ENCODE measurements at regions not wholly inside any gene's neighbourhood (a gene's known extent, or its start where the extent isn't known, plus 50 kb on each side); places are given as distances from the start of the nearest gene placed in this dataset.

- no peak for DNase-seq
Measured at GRCh38 chr11:128188346-128189004, 398.9 kb downstream of the ETS1 start.

DNA sequence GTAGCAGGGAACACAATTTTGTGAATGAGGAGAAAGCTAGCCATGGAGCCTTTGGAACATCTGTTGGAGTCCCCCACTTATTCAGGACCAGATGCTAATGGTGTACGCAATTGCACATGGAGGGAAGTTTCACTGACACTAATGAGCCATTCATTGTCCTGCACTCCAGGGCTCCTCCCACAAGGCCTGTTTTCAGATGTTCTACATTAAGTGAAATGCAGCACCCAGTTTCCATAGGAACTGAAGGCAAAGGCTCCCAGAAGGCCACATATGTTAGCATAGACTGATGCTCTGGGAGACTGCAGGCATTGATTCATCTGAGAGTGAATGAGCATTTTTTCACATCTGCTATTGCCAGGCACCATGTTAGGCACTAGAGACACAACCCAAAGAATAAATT lies 399.5 kb downstream of the ETS1 start:
- DNase-seq, result no peak

DNA sequence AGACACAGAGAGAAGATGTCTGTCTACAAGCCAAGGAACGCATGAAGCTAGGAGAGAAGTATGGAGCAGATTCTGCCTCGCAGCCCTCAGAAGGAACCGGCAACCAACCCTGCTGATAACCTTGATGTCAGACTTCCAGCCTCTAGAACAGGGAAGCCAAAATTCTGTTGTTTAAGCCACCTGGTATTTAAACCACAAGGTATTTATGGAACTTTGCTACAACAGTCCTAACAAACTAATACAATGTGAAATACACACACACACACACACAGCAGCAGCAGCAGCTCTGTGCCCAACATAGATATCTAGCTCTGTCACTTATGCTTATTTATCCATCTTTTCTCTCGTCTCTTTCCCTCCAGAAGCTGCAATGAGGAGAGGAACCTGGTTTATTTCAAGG lies 400.0 kb downstream of the ETS1 start:
- DNase-seq, result no peak

- DNase-seq, result no peak
Measured at GRCh38 chr11:128184981-128185380, 402.4 kb downstream of the ETS1 start.

GRCh38 chr11:128182844-128183243 lies 404.5 kb downstream of the ETS1 start:
- no peak for DNase-seq

- DNase-seq, result no peak
Measured at GRCh38 chr11:128181984-128182383, 405.4 kb downstream of the ETS1 start.

DNA sequence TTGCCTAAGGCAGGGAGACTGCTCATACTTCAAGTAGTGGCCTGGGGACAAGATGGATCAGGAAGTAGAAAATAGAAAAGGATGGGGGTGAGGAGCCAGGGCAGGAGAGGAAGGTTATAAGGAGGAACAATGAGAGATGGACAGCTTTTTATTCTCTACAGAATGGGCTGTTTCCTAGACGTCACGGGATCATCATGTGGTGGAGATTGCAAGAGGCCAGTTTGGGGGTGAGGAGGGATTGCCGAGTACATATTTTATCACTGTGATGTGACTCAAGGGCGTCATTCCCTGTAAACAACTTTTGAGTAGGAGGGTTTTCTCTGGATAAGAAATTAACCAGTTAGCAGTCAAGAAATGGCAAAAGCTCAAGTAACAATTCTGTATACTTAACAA lies 406.3 kb downstream of the ETS1 start:
- no peak for DNase-seq

DNA sequence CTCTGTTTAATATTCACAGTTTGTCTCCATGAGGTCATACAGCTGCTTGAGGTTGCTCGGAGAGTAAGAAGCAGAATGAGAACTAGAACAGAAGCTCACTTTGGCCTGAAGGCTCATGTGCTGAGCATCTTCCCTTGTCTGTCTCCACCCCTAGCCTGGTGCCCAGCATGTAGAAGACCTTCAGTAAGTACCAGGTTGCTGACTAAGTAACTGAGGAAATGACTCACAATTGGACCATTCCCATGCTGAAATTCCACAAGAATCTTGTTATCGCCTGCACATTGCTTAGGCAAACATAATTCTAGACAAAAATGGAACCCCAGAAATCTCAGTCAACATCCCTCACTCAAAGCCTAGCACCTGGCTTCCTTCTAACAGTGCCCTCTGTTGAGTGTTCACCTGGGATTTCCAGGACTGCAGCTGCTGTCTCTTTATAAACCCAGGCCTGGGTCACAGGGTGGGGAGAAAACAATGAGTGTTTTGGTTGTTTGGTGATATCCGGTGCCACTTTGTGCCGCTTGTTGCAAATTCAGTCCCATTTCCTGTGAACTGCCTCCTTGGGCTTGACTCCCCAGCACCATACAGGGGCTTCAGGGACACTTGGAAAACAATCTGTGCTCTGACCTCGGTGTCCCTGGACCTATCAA lies 406.8 kb downstream of the ETS1 start:
- DNase-seq, result no peak

DNA sequence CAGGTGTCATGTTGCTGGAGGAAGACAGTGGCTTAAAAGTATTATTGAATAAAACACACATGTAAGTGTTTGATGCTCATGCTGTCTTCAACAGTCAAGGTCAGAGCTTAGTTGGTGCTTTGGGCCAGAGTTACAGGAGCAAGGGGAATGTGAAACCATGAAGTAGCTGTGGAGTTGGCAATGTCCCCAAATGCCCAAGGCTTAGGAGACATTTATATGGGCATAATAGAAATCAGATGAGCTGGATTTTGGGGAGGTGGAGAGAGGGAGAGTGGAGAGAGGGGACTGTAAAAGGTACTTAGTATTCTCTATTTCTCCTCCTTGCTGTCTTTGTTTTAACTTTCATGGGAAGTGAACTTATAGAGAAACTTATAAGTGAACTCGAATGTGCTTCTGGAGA lies 407.8 kb downstream of the ETS1 start:
- DNase-seq, result no peak

DNA sequence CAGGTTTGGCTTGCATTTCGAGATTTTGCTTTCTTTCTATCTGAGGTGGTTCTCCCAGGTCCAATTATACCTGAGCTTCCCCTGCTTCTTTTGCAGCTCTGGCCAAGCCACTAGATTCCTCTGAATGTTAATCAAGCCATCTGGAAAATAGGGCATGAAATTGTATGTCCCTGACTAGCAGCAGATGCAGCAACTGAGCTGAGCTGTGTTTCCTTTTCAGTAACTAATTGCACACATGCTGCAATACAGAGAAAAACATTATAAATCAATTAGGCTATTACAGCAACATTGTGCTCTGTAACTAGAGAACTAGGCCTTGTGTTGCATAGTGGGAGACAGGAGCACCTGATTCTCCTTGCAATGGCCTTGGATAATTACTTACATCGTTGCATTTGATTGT lies 408.3 kb downstream of the ETS1 start:
- DNase-seq, result no peak

GRCh38 chr11:128174465-128175291 lies 412.7 kb downstream of the ETS1 start:
- no peak for DNase-seq

DNA sequence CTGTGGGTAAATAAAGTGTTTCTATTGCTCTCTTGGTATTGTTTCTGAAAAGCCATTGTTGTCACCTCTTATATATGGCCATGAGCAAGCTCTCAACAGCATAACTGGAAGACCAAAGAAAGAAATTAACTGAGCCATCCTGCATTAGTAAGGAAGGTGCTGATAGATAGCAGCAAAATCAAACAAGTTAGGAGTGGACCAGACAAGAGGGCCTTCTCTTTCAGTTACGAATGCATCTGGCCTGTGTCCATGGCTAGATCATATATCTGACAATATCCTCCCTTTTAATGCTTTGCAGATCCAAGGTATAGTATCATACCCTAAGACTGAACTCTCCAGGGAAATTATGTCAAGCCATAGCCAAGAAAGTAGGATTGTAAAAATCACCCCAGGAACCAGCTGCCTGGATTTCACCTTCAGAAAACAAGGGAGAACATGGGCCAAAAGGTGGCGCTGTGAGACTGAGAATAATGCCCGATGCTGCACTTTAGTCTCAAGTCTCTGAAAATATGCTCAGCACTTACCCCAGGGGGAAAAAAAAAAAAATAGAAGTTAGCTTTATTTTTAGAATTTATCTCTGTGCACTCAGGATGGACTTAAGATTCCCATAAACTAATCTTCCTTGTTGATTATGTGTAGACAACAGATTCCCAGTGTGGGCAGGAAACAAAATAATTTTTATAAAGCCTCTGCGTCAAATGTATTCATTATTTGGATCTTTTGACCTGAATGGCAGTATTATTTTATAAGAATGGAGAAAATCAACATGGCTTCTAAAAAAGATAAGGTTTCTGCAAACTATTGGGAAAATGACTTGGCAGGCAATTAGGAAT lies 415.1 kb downstream of the ETS1 start:
- DNase-seq, result peak; percentile 86

- DNase-seq, result no peak
Measured at GRCh38 chr11:128171506-128171905, 415.9 kb downstream of the ETS1 start.

DNA sequence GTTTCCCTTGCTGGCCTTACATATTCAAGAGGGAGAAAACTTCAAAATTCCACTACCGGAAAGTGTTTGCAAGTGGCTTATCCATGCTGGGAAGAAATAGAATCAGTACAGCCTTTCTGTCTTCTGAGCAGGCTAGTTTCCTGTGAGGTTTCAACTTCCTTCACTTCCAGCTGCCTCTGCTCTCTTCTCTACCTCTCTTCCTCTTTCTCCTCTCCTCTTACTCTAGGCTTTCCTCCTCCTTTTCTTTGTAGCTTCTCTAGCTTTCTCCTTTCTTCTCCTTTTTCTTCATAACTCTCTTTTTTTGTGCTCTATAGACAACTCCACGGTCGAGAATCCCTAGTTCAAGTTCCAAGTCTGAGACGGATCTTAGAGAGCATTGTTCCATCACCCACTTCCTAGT lies 421.8 kb downstream of the ETS1 start:
- no peak for DNase-seq

GRCh38 chr11:128164080-128164741 lies 423.1 kb downstream of the ETS1 start:
- no peak for DNase-seq

- DNase-seq, result no peak
Measured at GRCh38 chr11:128161994-128162393, 425.4 kb downstream of the ETS1 start.

GRCh38 chr11:128161436-128161835 lies 425.9 kb downstream of the ETS1 start:
- DNase-seq, result no peak

DNA sequence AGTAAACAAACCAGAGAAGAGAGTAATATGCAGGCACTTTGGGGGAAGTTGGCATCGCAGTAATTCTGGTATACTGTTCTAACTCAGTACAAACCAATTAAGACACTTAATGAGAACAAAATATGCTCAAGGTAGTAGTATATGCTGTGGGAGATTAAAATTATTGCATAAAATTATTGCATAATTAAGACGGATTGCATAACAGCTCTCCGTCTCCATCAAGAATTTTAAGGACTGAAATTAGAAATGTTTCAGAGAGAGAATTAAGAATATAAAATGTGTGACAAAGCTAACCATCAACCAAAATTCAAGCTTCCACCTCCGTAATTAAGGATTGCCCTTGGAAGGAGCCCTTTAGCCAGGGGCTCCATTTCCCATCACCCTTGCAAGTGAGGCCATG lies 428.5 kb downstream of the ETS1 start:
- DNase-seq, result no peak

- peak; percentile 81 for DNase-seq
Measured at GRCh38 chr11:128157423-128158298, 429.7 kb downstream of the ETS1 start.

DNA sequence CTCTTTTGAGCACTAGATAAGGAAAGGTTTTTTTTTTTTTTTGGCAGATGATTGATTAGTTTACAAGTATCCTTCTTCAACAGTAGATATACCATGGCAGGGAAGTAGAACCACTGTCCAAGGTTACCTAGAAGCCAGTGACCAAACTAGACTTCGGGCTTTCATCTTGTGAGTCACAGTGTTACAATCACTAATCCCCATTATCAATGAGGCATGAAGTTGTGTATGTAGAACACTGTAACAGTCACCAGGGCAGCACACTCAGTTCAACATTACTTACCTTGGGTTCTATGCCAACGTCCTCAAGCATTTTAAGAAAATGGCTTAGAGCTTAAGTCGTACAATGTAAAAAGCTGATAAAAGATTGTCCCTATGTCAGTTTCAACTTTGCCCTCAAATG lies 430.9 kb downstream of the ETS1 start:
- DNase-seq, result no peak

DNA sequence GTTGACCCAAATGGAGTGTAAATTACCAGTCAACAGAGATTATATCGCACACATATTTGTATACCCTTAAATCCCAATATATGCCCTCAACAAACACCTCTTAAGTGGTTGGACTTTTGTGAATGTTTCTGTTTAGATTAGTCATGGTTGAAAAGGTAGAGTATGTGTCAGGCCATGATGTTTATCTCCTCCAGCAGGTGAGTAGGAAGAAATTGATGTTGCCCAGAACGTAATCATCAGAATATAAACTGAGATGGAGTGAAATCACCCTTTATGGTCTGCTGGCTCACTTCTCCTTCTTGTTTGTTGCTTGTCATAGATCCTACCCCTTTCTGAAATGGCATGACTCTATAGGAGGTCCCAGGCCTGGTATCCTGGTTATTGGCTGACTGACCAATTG lies 431.8 kb downstream of the ETS1 start:
- DNase-seq, result no peak

DNA sequence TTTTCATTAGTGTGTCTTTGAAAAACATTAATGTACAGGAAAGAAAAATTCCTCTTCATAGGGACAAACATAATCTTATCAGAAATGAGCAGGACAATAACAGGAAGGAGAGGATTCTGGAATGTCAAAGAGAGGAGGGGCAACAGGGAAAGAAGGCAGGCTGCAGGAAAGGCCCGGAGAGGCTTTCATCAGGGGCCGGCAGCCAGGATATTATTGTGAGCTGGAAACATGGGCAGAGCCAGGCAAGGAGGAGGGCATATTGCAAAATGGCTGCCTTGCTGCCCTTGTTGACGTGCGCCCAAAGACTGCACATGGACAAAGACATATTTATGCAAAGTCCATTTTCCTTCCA lies 433.7 kb downstream of the ETS1 start:
- DNase-seq, result no peak

Data from CD4-positive, alpha-beta T cell treated with Interleukin-17A for 1 hour (primary cell).